GM23338 (cell line): ENCODE measurements at regions not wholly inside any gene's neighbourhood (a gene's known extent, or its start where the extent isn't known, plus 50 kb on each side); places are given as distances from the start of the nearest gene placed in this dataset.
"Not testable (repeated sequence)": the region's sequence is repeated elsewhere in the genome, so short reads cannot be mapped to it uniquely, and the experiment has no call there.

Source experiments
- ATAC-seq: fragments of 200-7000 bp; cut with Tn5 transposase; 3 replicates; pipeline ENCODE4 v1.9.1; 2020
- DNase-seq: peaks from one replicate; pipeline ENCODE4 v3.0.0-alpha.2; 2015; ENCODE audit warnings: low spot score
- H2AFZ ChIP-seq: fragments of 200-600 bp; sonication (generic); 2 replicates; pipeline ENCODE4 v1.8.0; 2016; ENCODE audit warnings: antibody characterized with exemption, mild to moderate bottlenecking, moderate library complexity
- H3F3A ChIP-seq: fragments of 200-600 bp; sonication (generic); replicated peaks from 2 replicates; pipeline ENCODE4 v1.8.0; 2017; ENCODE audit warnings: antibody characterized with exemption, mixed run types, low read depth
- H3K27ac ChIP-seq: fragments of 200-600 bp; sonication (generic); 2 replicates; pipeline ENCODE4 v1.6.1; 2016; ENCODE audit warnings: low read depth
- H3K27me3 ChIP-seq: fragments of 200-600 bp; sonication (generic); 2 replicates; pipeline ENCODE4 v1.8.0; 2016; ENCODE audit warnings: mild to moderate bottlenecking, mixed run types, moderate library complexity; ENCODE audit not compliant: insufficient read depth
- H3K36me3 ChIP-seq: fragments of 200-600 bp; sonication (generic); 2 replicates; pipeline ENCODE4 v1.8.0; 2016; ENCODE audit warnings: mild to moderate bottlenecking; ENCODE audit not compliant: insufficient read depth
- H3K4me1 ChIP-seq: fragments of 200-600 bp; sonication (generic); 2 replicates; pipeline ENCODE4 v1.8.0; 2016; ENCODE audit warnings: mild to moderate bottlenecking, moderate library complexity; ENCODE audit not compliant: insufficient read depth
- H3K4me2 ChIP-seq: fragments of 200-600 bp; sonication (generic); 2 replicates; pipeline ENCODE4 v1.7.1; 2017; ENCODE audit warnings: mixed run types
- H3K4me3 ChIP-seq: fragments of 200-600 bp; sonication (generic); 2 replicates; pipeline ENCODE4 v1.6.1; 2016; ENCODE audit warnings: mixed run types
- H3K79me2 ChIP-seq: fragments of 200-600 bp; sonication (generic); replicated peaks from 2 replicates; pipeline ENCODE4 v1.8.0; 2017; ENCODE audit warnings: mild to moderate bottlenecking; ENCODE audit not compliant: insufficient read depth
- H3K9me2 ChIP-seq: fragments of 200-600 bp; sonication (generic); 2 replicates; pipeline ENCODE4 v1.8.0; 2017; ENCODE audit not compliant: insufficient read depth
- H4K20me1 ChIP-seq: fragments of 200-600 bp; sonication (generic); replicated peaks from 2 replicates; pipeline ENCODE4 v1.8.0; 2017; ENCODE audit warnings: mild to moderate bottlenecking; ENCODE audit not compliant: insufficient read depth
- H3K27ac Mint-ChIP-seq: 2 replicates; pipeline ENCODE4 v1.8.0; 2020; ENCODE audit warnings: inconsistent platforms, mild to moderate bottlenecking, moderate library complexity, mixed read lengths
- H3K27me3 Mint-ChIP-seq: 3 replicates; pipeline ENCODE4 v1.8.0; 2022; ENCODE audit warnings: low read depth, mild to moderate bottlenecking, moderate library complexity, mixed read lengths, inconsistent platforms; ENCODE audit not compliant: insufficient read depth, poor library complexity
- H3K36me3 Mint-ChIP-seq: 3 replicates; pipeline ENCODE4 v1.8.0; 2021; ENCODE audit warnings: low read depth, mild to moderate bottlenecking, inconsistent platforms, moderate library complexity, mixed read lengths
- H3K4me1 Mint-ChIP-seq: 3 replicates; pipeline ENCODE4 v1.8.0; 2020; ENCODE audit warnings: mild to moderate bottlenecking, inconsistent platforms, mixed read lengths
- H3K4me3 Mint-ChIP-seq: 3 replicates; pipeline ENCODE4 v1.8.0; 2021; ENCODE audit warnings: moderate library complexity, mild to moderate bottlenecking, inconsistent platforms, mixed read lengths
- H3K9me3 Mint-ChIP-seq: 3 replicates; pipeline ENCODE4 v1.8.0; 2020; ENCODE audit warnings: moderate library complexity, mild to moderate bottlenecking, inconsistent platforms, mixed read lengths
- CREB1 ChIP-seq: fragments of 250-450 bp; sonication (Bioruptor Pico); IDR thresholded peaks from 2 replicates; pipeline ENCODE4 v1.5.0; 2020; ENCODE audit warnings: low read depth, mild to moderate bottlenecking, moderate library complexity
- EZH2phosphoT487 ChIP-seq: fragments of 200-600 bp; sonication (generic); IDR thresholded peaks from one replicate; pipeline ENCODE4 v1.8.1; 2018; ENCODE audit warnings: antibody characterized with exemption; ENCODE audit not compliant: unreplicated experiment
- JUNB ChIP-seq: IDR thresholded peaks from one replicate; pipeline ENCODE4 v1.6.1; 2016; ENCODE audit warnings: antibody characterized with exemption; ENCODE audit not compliant: unreplicated experiment
- NANOG ChIP-seq: IDR thresholded peaks from 2 replicates; pipeline ENCODE4 v1.6.1; 2016; ENCODE audit warnings: antibody characterized with exemption, borderline replicate concordance
- POLR2AphosphoS5 ChIP-seq: IDR thresholded peaks from 2 replicates; pipeline ENCODE4 v1.6.1; 2016; ENCODE audit warnings: antibody characterized with exemption, low read depth
- STAT1 ChIP-seq: IDR thresholded peaks from one replicate; pipeline ENCODE4 v1.6.1; 2016; ENCODE audit warnings: antibody characterized with exemption; ENCODE audit not compliant: unreplicated experiment
- ZNF114 ChIP-seq: fragments of 250-450 bp; sonication (Bioruptor Pico); IDR thresholded peaks from 2 replicates; pipeline ENCODE4 v1.5.0; 2020; ENCODE audit warnings: mild to moderate bottlenecking, moderate library complexity
- TF ChIP-seq, protein P1 (sequence below): IDR thresholded peaks from 2 replicates; pipeline ENCODE4 v1.6.1; 2016; ENCODE audit warnings: antibody characterized with exemption
- TF ChIP-seq, protein P2 (sequence below): IDR thresholded peaks from one replicate; pipeline ENCODE4 v1.6.1; 2018; ENCODE audit warnings: antibody characterized with exemption; ENCODE audit not compliant: unreplicated experiment
- TF ChIP-seq, protein P3 (sequence below), 2 experiments: fragments of 200-600 bp in 1 of 2; sonication (generic) in 1 of 2; conservative IDR thresholded peaks; 2 replicates each; pipeline versions ENCODE4 v1.5.1 to v1.6.1; 2016 to 2017; ENCODE audit warnings: antibody characterized with exemption in 2 of 2, low read depth in 2 of 2, mild to moderate bottlenecking in 2 of 2, moderate library complexity in 1 of 2

DNA sequence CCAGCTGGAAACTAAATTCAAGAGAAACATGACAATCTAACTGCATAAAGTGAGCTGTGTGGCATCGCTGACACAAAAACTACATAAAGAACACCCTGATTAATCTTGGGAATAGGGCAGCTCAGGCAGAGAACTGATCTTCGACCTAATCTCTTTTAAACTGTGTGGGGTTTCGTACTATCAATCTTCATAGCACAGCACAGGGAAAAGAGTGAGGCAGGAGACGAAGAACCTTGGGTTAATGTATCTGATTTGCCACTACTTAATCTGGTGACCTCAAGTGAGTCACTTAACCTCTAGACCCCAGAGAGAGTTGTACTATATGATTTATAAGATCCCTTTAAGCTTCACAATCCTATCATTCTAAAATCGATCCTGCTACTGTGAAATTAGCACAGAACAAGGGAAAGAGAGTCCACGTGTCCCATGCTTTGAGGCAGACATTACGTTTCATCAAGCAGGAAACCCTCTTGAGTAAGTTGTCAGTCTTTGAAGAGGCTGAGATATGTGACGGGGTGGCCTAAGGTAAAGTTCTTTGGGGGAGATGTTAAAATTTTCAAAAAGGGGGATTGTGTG is 519.7 kb downstream of the SOCS6 start:
- DNase-seq (no peak), ATAC-seq (no peak)
- Mint-ChIP-seq H3K36me3 (peaks cover 33% of the 10 kb centered on the region), H3K9me3 (peaks cover 96% of the 10 kb centered on the region), H3K27me3 (no peaks in the 10 kb centered on the region), H3K4me1 (no peaks in the 10 kb centered on the region), H3K27ac (no peak overlapping the region), H3K4me3 (no peak overlapping the region)
- 0 out of 2 replicates have a peak, but pooled peaks cover 4% of the 10 kb centered on the region for H3K36me3 ChIP-seq
- H3K4me3 ChIP-seq: no peak overlapping the region
- no peak overlapping the region for H2AFZ ChIP-seq
- TF ChIP-seq, protein P1, sequence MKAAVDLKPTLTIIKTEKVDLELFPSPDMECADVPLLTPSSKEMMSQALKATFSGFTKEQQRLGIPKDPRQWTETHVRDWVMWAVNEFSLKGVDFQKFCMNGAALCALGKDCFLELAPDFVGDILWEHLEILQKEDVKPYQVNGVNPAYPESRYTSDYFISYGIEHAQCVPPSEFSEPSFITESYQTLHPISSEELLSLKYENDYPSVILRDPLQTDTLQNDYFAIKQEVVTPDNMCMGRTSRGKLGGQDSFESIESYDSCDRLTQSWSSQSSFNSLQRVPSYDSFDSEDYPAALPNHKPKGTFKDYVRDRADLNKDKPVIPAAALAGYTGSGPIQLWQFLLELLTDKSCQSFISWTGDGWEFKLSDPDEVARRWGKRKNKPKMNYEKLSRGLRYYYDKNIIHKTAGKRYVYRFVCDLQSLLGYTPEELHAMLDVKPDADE: no peak
- no peak for TF ChIP-seq POLR2AphosphoS5
- TF ChIP-seq, protein P2, sequence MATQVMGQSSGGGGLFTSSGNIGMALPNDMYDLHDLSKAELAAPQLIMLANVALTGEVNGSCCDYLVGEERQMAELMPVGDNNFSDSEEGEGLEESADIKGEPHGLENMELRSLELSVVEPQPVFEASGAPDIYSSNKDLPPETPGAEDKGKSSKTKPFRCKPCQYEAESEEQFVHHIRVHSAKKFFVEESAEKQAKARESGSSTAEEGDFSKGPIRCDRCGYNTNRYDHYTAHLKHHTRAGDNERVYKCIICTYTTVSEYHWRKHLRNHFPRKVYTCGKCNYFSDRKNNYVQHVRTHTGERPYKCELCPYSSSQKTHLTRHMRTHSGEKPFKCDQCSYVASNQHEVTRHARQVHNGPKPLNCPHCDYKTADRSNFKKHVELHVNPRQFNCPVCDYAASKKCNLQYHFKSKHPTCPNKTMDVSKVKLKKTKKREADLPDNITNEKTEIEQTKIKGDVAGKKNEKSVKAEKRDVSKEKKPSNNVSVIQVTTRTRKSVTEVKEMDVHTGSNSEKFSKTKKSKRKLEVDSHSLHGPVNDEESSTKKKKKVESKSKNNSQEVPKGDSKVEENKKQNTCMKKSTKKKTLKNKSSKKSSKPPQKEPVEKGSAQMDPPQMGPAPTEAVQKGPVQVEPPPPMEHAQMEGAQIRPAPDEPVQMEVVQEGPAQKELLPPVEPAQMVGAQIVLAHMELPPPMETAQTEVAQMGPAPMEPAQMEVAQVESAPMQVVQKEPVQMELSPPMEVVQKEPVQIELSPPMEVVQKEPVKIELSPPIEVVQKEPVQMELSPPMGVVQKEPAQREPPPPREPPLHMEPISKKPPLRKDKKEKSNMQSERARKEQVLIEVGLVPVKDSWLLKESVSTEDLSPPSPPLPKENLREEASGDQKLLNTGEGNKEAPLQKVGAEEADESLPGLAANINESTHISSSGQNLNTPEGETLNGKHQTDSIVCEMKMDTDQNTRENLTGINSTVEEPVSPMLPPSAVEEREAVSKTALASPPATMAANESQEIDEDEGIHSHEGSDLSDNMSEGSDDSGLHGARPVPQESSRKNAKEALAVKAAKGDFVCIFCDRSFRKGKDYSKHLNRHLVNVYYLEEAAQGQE: no peak
- TF ChIP-seq, protein P3, sequence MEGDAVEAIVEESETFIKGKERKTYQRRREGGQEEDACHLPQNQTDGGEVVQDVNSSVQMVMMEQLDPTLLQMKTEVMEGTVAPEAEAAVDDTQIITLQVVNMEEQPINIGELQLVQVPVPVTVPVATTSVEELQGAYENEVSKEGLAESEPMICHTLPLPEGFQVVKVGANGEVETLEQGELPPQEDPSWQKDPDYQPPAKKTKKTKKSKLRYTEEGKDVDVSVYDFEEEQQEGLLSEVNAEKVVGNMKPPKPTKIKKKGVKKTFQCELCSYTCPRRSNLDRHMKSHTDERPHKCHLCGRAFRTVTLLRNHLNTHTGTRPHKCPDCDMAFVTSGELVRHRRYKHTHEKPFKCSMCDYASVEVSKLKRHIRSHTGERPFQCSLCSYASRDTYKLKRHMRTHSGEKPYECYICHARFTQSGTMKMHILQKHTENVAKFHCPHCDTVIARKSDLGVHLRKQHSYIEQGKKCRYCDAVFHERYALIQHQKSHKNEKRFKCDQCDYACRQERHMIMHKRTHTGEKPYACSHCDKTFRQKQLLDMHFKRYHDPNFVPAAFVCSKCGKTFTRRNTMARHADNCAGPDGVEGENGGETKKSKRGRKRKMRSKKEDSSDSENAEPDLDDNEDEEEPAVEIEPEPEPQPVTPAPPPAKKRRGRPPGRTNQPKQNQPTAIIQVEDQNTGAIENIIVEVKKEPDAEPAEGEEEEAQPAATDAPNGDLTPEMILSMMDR (conservative IDR thresholded peaks at IDR 0.05; ENCODE audit: low read depth in 2 of 2): no peak
- TF ChIP-seq JUNB: no peak
- no peak for TF ChIP-seq NANOG
- no peak for TF ChIP-seq STAT1
- no peak for TF ChIP-seq EZH2phosphoT487
- H3K27me3 ChIP-seq: no peaks in the 10 kb centered on the region
- H3K4me2 ChIP-seq: no peak overlapping the region
- no peaks in the 10 kb centered on the region for H3K9me2 ChIP-seq
- H3K4me1 ChIP-seq: no peaks in the 10 kb centered on the region
- H4K20me1 ChIP-seq: no peaks in the 10 kb centered on the region
- no peaks in the 10 kb centered on the region for H3K79me2 ChIP-seq
- H3F3A ChIP-seq: no peaks in the 10 kb centered on the region
- no peak overlapping the region for H3K27ac ChIP-seq

DNA sequence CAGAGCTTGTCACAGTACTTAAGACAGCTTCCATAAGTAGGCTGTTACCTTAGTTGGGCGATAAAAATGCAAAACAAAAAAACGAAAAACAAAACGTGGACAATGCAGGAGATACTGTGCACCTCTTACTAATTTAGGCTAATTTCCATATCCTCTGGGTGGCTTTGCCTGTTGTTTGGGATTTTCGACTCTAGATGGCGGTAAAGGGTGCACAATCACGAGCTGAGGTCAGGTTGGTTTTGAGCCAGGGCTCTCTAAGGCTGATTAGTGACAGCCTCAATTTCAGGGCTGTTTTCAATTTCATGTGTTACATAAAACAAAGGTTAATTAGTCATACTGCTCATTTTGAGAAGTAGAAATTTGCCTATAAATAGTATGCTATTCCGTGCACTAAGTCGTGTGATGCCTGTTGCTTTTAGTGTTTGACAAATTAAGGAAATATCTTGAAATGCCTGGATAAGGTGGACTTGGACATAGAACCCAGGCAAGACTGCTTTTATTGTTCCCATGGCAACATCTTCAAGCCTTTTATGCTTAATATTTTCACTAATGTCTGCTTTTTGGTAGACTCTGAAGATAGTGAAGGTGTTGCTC is 493.1 kb downstream of the SOCS6 start:
- H3K27ac ChIP-seq: no peak overlapping the region
- H3K36me3 Mint-ChIP-seq: peaks cover 26% of the 10 kb centered on the region
- H3K27me3 ChIP-seq: no peaks in the 10 kb centered on the region
- H3K36me3 ChIP-seq: no peaks in the 10 kb centered on the region; the same call in 1 of the 2 replicates
- H3K9me2 ChIP-seq: no peaks in the 10 kb centered on the region
- no peak overlapping the region for H3K4me3 Mint-ChIP-seq
- H3K4me1 ChIP-seq: no peaks in the 10 kb centered on the region
- H3K27ac Mint-ChIP-seq: no peak overlapping the region
- H3K4me3 ChIP-seq: no peak overlapping the region
- TF ChIP-seq JUNB (no peak), ZNF114 (no peak), CREB1 (CRISPR knock-in tag) (no peak)
- TF ChIP-seq, protein P3 (conservative IDR thresholded peaks at IDR 0.05; ENCODE audit: low read depth in 2 of 2): peak; percentile 56 to 66
- TF ChIP-seq, protein P1: no peak
- no peaks in the 10 kb centered on the region for H3K27me3 Mint-ChIP-seq
- H3K9me3 Mint-ChIP-seq: peaks cover 83% of the 10 kb centered on the region
- DNase-seq (peak; percentile 49), ATAC-seq (no peak)
- H3F3A ChIP-seq: no peaks in the 10 kb centered on the region
- no peaks in the 10 kb centered on the region for H3K4me1 Mint-ChIP-seq
- no peaks in the 10 kb centered on the region for H4K20me1 ChIP-seq
- no peak overlapping the region for H2AFZ ChIP-seq
- H3K4me2 ChIP-seq: no peak overlapping the region
- no peaks in the 10 kb centered on the region for H3K79me2 ChIP-seq

DNA sequence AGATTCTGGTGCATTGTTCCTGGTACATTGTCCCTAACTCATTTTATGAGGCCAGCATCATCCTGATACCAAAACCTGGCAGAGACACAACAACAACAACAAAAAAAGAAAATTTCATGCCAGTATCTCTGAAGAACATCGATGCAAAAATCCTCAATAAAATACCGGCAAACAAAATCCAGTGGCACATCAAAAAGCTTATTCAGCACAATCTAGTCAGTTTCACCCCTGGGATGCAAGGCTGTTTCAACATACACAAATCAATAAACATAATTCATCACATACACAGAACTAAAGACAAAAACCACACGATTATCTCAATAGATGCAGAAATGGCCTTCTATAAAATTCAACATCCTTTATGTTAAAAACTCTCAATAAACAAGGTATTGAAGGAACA is 477.4 kb downstream of the SOCS6 start:
- DNase-seq, H3K79me2 ChIP-seq, H3K9me2 ChIP-seq, H3K4me3 ChIP-seq, H3K27ac ChIP-seq, H3F3A ChIP-seq, H3K4me1 Mint-ChIP-seq, H4K20me1 ChIP-seq, H2AFZ ChIP-seq, H3K4me2 ChIP-seq, H3K4me1 ChIP-seq, H3K27me3 Mint-ChIP-seq, H3K27me3 ChIP-seq, H3K27ac Mint-ChIP-seq, H3K36me3 ChIP-seq, ATAC-seq, H3K4me3 Mint-ChIP-seq: not testable (repeated sequence)
- H3K9me3 Mint-ChIP-seq: peaks cover 92% of the 10 kb centered on the region
- H3K36me3 Mint-ChIP-seq: peaks cover 31% of the 10 kb centered on the region
